SJCRH30 (cell line): ENCODE measurements at regions not wholly inside any gene's neighbourhood (a gene's known extent, or its start where the extent isn't known, plus 50 kb on each side); places are given as distances from the start of the nearest gene placed in this dataset.
"Not testable (repeated sequence)": the region's sequence is repeated elsewhere in the genome, so short reads cannot be mapped to it uniquely, and the experiment has no call there.

Source experiments
- DNase-seq, 2 experiments: peaks; one replicate each; pipeline ENCODE4 v3.0.0-alpha.2; 2015 to 2020
- H3K27ac ChIP-seq: fragments of 250-450 bp; sonication (Bioruptor Pico); 2 replicates; pipeline ENCODE4 v1.5.1; 2020; ENCODE audit warnings: mild to moderate bottlenecking, moderate library complexity
- H3K27me3 ChIP-seq: fragments of 250-450 bp; sonication (Bioruptor Pico); 2 replicates; pipeline ENCODE4 v1.5.1; 2020; ENCODE audit warnings: mild to moderate bottlenecking, moderate library complexity
- H3K36me3 ChIP-seq: fragments of 250-450 bp; sonication (Bioruptor Pico); 2 replicates; pipeline ENCODE4 v1.5.1; 2020; ENCODE audit warnings: mild to moderate bottlenecking, moderate library complexity
- H3K4me1 ChIP-seq: fragments of 250-450 bp; sonication (Bioruptor Pico); 2 replicates; pipeline ENCODE4 v1.5.1; 2020; ENCODE audit warnings: mild to moderate bottlenecking, moderate library complexity
- H3K4me3 ChIP-seq: fragments of 250-450 bp; sonication (Bioruptor Pico); 2 replicates; pipeline ENCODE4 v1.5.1; 2020; ENCODE audit warnings: mild to moderate bottlenecking, moderate library complexity
- H3K9me3 ChIP-seq: fragments of 250-450 bp; sonication (Bioruptor Pico); replicated peaks from 2 replicates; pipeline ENCODE4 v1.5.1; 2020; ENCODE audit warnings: mild to moderate bottlenecking, moderate library complexity

GRCh38 chr1:146292424-146292823, 63.6 kb upstream of the NOTCH2NLA start:
- H3K4me3 ChIP-seq, H3K9me3 ChIP-seq, H3K4me1 ChIP-seq, DNase-seq, H3K27ac ChIP-seq, H3K27me3 ChIP-seq, H3K36me3 ChIP-seq: not testable (repeated sequence)

DNA sequence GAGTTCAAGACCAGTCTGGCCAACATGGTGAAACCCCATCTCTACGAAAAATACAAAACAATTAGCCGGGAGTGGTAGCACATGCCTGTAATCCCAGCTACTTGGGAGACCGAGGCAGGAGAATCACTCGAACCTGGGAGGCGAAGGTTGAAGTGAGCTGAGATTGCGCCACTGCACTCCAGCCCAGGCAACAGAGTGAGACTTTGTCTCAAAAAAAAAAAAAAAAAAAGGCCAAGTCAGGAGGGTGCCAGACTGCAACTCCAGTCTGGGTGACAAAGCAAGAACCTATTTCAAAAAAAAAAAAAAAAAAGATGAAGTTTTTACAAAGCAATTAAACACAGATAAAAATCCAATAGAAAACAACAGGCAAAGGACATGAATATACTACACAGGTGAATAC, 59.1 kb upstream of the NOTCH2NLA start:
- H3K9me3 ChIP-seq, H3K36me3 ChIP-seq, H3K27ac ChIP-seq, H3K27me3 ChIP-seq, DNase-seq, H3K4me3 ChIP-seq, H3K4me1 ChIP-seq: not testable (repeated sequence)

DNA sequence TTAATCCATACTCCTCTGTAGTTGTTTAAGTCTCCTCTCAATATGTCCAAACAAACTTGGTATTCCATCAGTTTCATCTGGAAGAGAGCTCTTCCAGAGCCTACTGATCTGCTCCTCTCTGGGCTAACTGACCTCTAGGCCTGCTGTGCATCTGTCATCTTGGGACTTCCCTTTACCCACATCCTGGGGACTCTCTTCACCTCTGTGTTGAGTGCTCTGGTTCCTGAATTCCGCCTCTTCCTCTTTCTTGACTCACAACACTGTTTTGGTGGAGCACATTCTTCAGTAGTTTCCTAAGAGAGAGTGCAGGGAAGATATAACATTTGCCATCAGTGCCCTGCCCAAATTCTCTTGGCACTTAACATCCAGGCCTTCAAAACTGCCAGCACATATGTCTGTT, 55.9 kb upstream of the NOTCH2NLA start:
- not testable (repeated sequence) for H3K36me3 ChIP-seq, DNase-seq, H3K9me3 ChIP-seq, H3K4me1 ChIP-seq, H3K4me3 ChIP-seq, H3K27me3 ChIP-seq, H3K27ac ChIP-seq

DNA sequence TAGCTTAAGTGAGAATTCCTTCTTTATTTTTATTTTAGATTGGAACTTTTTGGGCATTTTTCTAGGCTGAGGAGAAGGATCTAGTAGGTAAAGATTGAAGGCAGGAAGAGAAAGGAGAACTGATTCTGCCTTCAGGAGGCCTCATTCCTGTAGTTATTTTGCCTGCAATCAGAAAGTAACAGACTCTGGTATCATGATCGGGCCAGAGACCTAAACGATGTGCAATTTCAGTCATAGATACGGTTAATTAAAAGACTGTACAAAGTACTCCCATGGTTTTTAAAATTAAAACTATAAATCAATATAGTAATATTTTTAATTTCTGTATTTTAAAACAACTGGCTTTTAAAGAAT, 54.7 kb upstream of the NOTCH2NLA start:
- not testable (repeated sequence) for H3K27me3 ChIP-seq, H3K9me3 ChIP-seq, H3K36me3 ChIP-seq, H3K4me3 ChIP-seq, H3K4me1 ChIP-seq, H3K27ac ChIP-seq, DNase-seq

DNA sequence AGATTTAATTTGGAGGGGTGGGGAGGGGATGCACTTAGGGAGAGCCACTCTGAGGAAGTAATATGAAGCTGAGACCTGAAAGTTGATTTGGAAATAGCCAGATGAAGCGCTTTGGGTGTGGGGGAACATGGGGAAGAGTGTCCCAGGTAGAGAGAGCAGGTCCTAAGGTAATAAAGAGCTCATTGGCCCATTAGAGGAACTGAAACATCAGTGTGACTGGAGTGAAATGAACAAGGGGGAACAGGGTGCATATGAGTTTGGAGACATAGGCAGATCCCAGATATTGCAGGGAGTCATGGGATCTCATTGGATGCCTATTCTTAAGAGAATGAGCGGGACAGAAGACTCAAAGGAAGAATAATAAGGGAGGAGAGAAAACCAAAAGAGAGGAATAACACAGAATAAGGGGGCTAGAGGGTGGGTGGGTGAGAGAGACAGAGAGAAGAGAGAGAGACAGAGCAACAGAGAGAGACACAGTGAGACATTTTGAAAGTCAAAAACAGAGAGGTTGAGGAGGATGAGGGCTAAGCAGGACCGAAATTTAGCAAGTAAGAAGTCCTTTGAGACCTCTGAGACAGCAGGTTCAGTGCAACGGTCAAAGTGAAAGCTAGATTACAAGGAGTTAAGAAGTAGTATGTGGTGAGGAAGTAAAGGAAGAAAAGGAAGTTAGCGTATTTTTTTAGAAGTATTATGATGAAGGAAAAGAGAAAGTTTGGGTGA, 54.1 kb upstream of the NOTCH2NLA start:
- DNase-seq, H3K27me3 ChIP-seq, H3K4me3 ChIP-seq, H3K27ac ChIP-seq, H3K9me3 ChIP-seq, H3K36me3 ChIP-seq, H3K4me1 ChIP-seq: not testable (repeated sequence)

DNA sequence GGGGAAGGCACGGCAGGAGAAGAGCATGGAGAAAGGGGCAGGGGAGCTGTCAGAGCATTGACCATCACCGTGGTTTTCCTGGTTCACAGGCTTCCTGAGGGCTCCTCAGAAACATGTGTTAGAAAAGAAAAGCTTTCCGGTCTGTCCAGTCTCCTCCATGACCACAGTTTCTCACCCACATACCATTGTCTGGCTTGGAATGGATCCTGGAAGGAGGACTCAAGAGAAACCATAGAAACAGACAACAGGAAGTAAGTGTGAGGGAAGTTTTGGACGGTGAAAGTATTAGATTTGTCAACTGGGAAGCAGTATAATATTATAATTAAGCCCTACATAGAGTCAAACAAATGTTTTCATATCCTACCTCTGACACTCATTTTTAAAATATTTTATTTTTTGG, 52.7 kb upstream of the NOTCH2NLA start:
- not testable (repeated sequence) for H3K27ac ChIP-seq, H3K4me3 ChIP-seq, H3K4me1 ChIP-seq

GRCh38 chr1:146278758-146279157, 49.9 kb upstream of the NOTCH2NLA start:
- DNase-seq, H3K4me1 ChIP-seq, H3K27me3 ChIP-seq: not testable (repeated sequence)

More for the DNA sequence above, 52.7 kb upstream of the NOTCH2NLA start:
- H3K27me3 ChIP-seq, H3K36me3 ChIP-seq, DNase-seq, H3K9me3 ChIP-seq: not testable (repeated sequence)

More at GRCh38 chr1:146278758-146279157, 49.9 kb upstream of the NOTCH2NLA start:
- not testable (repeated sequence) for H3K36me3 ChIP-seq, H3K9me3 ChIP-seq, H3K27ac ChIP-seq, H3K4me3 ChIP-seq
